ENCODE measurements at regions not wholly inside any gene's neighbourhood (a gene's known extent, or its start where the extent isn't known, plus 50 kb on each side); places are given as distances from the start of the nearest gene placed in this dataset.

GRCh38 chr11:134822897-134823296 is 410.9 kb upstream of the B3GAT1 start:
- TF ChIP-seq CTCF (IDR thresholded peaks at IDR 0.05; ENCODE audit: control insufficient read depth, insufficient read depth, low read depth, low read length, missing control alignments): no peak
- H3K4me3 ChIP-seq (ENCODE audit: control insufficient read depth, low read depth, low read length): no peak overlapping the region
- no peak for DNase-seq (ENCODE audit: low read depth)

GRCh38 chr11:134821422-134821821 is 409.4 kb upstream of the B3GAT1 start:
- no peak for TF ChIP-seq CTCF (IDR thresholded peaks at IDR 0.05; ENCODE audit: control insufficient read depth, insufficient read depth, low read depth, low read length, missing control alignments)
- no peak for DNase-seq (ENCODE audit: low read depth)
- H3K4me3 ChIP-seq (ENCODE audit: control insufficient read depth, low read depth, low read length): no peak overlapping the region

GRCh38 chr11:134819041-134819440 is 407.0 kb upstream of the B3GAT1 start:
- H3K4me3 ChIP-seq (ENCODE audit: control insufficient read depth, low read depth, low read length): no peak overlapping the region
- no peak for DNase-seq (ENCODE audit: low read depth)
- TF ChIP-seq CTCF (IDR thresholded peaks at IDR 0.05; ENCODE audit: control insufficient read depth, insufficient read depth, low read depth, low read length, missing control alignments): no peak

- DNase-seq (ENCODE audit: low read depth): no peak
- H3K4me3 ChIP-seq (ENCODE audit: control insufficient read depth, low read depth, low read length): no peak overlapping the region
- no peak for TF ChIP-seq CTCF (IDR thresholded peaks at IDR 0.05; ENCODE audit: control insufficient read depth, insufficient read depth, low read depth, low read length, missing control alignments)
These were observed 406.5 kb upstream of the B3GAT1 start for GRCh38 chr11:134818516-134818915.

GRCh38 chr11:134815404-134815803 is 403.4 kb upstream of the B3GAT1 start:
- TF ChIP-seq CTCF (IDR thresholded peaks at IDR 0.05; ENCODE audit: control insufficient read depth, insufficient read depth, low read depth, low read length, missing control alignments): no peak
- DNase-seq (ENCODE audit: low read depth): no peak
- no peak overlapping the region for H3K4me3 ChIP-seq (ENCODE audit: control insufficient read depth, low read depth, low read length)

- H3K4me3 ChIP-seq (ENCODE audit: control insufficient read depth, low read depth, low read length): no peak overlapping the region
- TF ChIP-seq CTCF (IDR thresholded peaks at IDR 0.05; ENCODE audit: control insufficient read depth, insufficient read depth, low read depth, low read length, missing control alignments): no peak
- no peak for DNase-seq (ENCODE audit: low read depth)
These were observed 396.0 kb upstream of the B3GAT1 start for GRCh38 chr11:134807997-134808396.

GRCh38 chr11:134802598-134802997 is 390.6 kb upstream of the B3GAT1 start:
- no peak overlapping the region for H3K4me3 ChIP-seq (ENCODE audit: control insufficient read depth, low read depth, low read length)
- DNase-seq (ENCODE audit: low read depth): no peak
- no peak for TF ChIP-seq CTCF (IDR thresholded peaks at IDR 0.05; ENCODE audit: control insufficient read depth, insufficient read depth, low read depth, low read length, missing control alignments)

Data from AG09309 (cell line).